ENCODE measurements at regions not wholly inside any gene's neighbourhood (a gene's known extent, or its start where the extent isn't known, plus 50 kb on each side); places are given as distances from the start of the nearest gene placed in this dataset.

DNA sequence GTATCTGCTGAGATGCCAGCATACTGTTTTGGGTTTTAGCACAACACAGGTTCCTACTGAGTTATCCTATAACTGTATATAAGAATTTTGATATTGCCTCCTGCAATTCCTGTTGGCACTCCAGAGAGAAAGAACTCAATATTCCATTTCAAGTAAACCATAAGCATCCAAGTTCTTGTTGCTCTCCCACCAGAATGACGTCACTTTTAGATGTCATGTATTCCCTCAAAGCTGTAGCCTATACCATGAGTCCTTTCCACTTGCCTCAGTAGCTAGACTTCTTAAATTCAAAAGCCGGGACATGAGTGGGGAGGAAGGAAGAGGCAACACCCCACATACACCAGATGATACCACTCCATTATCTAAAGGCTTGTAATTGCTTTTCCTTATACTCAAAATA, 171.5 kb downstream of the ALDH8A1 start:
- H2AFZ ChIP-seq = no peak overlapping the region
- no peak overlapping the region for H3K4me3 ChIP-seq (ENCODE audit: low read depth, low read length)
- H3K27ac ChIP-seq = no peak overlapping the region
- H3K4me2 ChIP-seq (ENCODE audit: low read length) = no peak overlapping the region
- no peaks in the 10 kb centered on the region for H3K27me3 ChIP-seq (ENCODE audit: control insufficient read depth, insufficient read depth, low read length)
- H3K79me2 ChIP-seq = no peaks in the 10 kb centered on the region
- H3K9ac ChIP-seq = no peak overlapping the region
- no peaks in the 10 kb centered on the region for H3K36me3 ChIP-seq (ENCODE audit: control insufficient read depth, insufficient read depth, low read length)
- H3K4me1 ChIP-seq = no peaks in the 10 kb centered on the region
- no peaks in the 10 kb centered on the region for H3K9me3 ChIP-seq (ENCODE audit: control insufficient read depth, low read length)
- TF ChIP-seq, protein P1, sequence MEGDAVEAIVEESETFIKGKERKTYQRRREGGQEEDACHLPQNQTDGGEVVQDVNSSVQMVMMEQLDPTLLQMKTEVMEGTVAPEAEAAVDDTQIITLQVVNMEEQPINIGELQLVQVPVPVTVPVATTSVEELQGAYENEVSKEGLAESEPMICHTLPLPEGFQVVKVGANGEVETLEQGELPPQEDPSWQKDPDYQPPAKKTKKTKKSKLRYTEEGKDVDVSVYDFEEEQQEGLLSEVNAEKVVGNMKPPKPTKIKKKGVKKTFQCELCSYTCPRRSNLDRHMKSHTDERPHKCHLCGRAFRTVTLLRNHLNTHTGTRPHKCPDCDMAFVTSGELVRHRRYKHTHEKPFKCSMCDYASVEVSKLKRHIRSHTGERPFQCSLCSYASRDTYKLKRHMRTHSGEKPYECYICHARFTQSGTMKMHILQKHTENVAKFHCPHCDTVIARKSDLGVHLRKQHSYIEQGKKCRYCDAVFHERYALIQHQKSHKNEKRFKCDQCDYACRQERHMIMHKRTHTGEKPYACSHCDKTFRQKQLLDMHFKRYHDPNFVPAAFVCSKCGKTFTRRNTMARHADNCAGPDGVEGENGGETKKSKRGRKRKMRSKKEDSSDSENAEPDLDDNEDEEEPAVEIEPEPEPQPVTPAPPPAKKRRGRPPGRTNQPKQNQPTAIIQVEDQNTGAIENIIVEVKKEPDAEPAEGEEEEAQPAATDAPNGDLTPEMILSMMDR (IDR thresholded peaks at IDR 0.05) = no peak

DNA sequence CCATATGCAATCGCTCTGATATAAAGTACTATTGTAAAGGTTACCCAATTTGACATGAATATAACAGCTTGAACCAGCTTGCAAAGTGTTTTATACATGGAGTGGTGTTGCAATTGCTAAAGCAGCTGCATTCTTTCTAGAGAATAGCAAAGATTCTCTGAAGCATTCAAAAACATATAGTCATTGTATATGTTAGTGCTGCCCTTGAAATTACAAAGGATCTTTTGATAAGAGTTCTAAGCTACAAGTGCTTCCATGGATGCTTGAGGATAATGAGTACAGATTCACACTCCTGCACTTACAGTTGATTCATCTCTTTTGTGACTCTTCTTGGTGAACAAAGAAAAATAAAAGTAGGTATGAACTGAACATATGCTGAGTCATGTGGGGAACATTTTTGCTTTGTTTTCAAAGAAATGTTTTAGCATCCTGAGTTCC, 175.7 kb downstream of the ALDH8A1 start:
- Histone ChIP-seq H3K27ac (no peak overlapping the region), H3K9ac (no peak overlapping the region), H2AFZ (no peak overlapping the region), H3K4me2 (ENCODE audit: low read length) (no peak overlapping the region), H3K4me3 (ENCODE audit: low read depth, low read length) (no peak overlapping the region), H3K36me3 (ENCODE audit: control insufficient read depth, insufficient read depth, low read length) (no peaks in the 10 kb centered on the region), H3K9me3 (ENCODE audit: control insufficient read depth, low read length) (no peaks in the 10 kb centered on the region), H3K27me3 (ENCODE audit: control insufficient read depth, insufficient read depth, low read length) (no peaks in the 10 kb centered on the region), H3K4me1 (no peaks in the 10 kb centered on the region), H3K79me2 (no peaks in the 10 kb centered on the region)
- TF ChIP-seq, protein P1 (IDR thresholded peaks at IDR 0.05) = no peak

GRCh38 chr6:134772671-134773360, 177.1 kb downstream of the ALDH8A1 start:
- H3K9ac ChIP-seq = no peak overlapping the region
- no peaks in the 10 kb centered on the region for H3K79me2 ChIP-seq
- H3K9me3 ChIP-seq (ENCODE audit: control insufficient read depth, low read length) = no peaks in the 10 kb centered on the region
- no peak overlapping the region for H3K4me3 ChIP-seq (ENCODE audit: low read depth, low read length)
- no peaks in the 10 kb centered on the region for H3K4me1 ChIP-seq
- TF ChIP-seq, protein P1 (IDR thresholded peaks at IDR 0.05) = no peak
- H2AFZ ChIP-seq = no peak overlapping the region
- H3K27ac ChIP-seq = no peak overlapping the region
- H3K27me3 ChIP-seq (ENCODE audit: control insufficient read depth, insufficient read depth, low read length) = no peaks in the 10 kb centered on the region
- no peak overlapping the region for H3K4me2 ChIP-seq (ENCODE audit: low read length)
- no peaks in the 10 kb centered on the region for H3K36me3 ChIP-seq (ENCODE audit: control insufficient read depth, insufficient read depth, low read length)

- Histone ChIP-seq H3K9ac (no peak overlapping the region), H3K4me2 (ENCODE audit: low read length) (no peak overlapping the region), H3K27me3 (ENCODE audit: control insufficient read depth, insufficient read depth, low read length) (no peaks in the 10 kb centered on the region), H3K79me2 (no peaks in the 10 kb centered on the region), H3K9me3 (ENCODE audit: control insufficient read depth, low read length) (no peaks in the 10 kb centered on the region), H3K4me3 (ENCODE audit: low read depth, low read length) (no peak overlapping the region), H2AFZ (no peak overlapping the region), H3K36me3 (ENCODE audit: control insufficient read depth, insufficient read depth, low read length) (no peaks in the 10 kb centered on the region), H3K4me1 (peaks cover 9% of the 10 kb centered on the region), H3K27ac (no peak overlapping the region)
- TF ChIP-seq, protein P1 (IDR thresholded peaks at IDR 0.05) = no peak
Measured at GRCh38 chr6:134768931-134769330, 181.0 kb downstream of the ALDH8A1 start.

DNA sequence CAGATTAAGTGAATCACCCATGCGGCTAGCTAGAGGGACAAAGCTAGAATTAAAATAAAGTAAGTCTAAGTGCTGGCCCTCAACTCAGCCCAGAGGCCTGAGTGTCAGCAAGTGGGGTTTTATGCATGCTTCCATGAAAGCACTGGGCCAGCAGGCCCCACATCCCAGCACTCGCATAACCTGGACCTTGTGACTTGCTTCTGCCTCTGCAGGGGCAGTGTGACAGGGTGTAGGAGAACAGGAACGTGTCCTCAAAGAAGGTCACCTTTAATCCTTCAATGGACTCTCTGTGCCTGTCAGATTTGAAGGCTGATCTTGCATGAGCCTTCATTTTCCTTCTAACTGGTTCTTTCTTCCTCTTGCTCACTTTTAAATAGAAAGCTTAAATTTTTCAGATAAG, 183.4 kb downstream of the ALDH8A1 start:
- no peaks in the 10 kb centered on the region for H3K36me3 ChIP-seq (ENCODE audit: control insufficient read depth, insufficient read depth, low read length)
- no peaks in the 10 kb centered on the region for H3K9me3 ChIP-seq (ENCODE audit: control insufficient read depth, low read length)
- H3K27me3 ChIP-seq (ENCODE audit: control insufficient read depth, insufficient read depth, low read length) = no peaks in the 10 kb centered on the region
- no peak overlapping the region for H3K9ac ChIP-seq
- H3K4me3 ChIP-seq (ENCODE audit: low read depth, low read length) = no peak overlapping the region
- H3K4me1 ChIP-seq = peaks cover 9% of the 10 kb centered on the region
- no peaks in the 10 kb centered on the region for H3K79me2 ChIP-seq
- H3K27ac ChIP-seq = no peak overlapping the region
- peak overlapping the region; percentile 59 for H2AFZ ChIP-seq
- TF ChIP-seq, protein P1 (IDR thresholded peaks at IDR 0.05) = no peak
- peak overlapping the region; percentile 23 for H3K4me2 ChIP-seq (ENCODE audit: low read length)
